ENCODE measurements at regions not wholly inside any gene's neighbourhood (a gene's known extent, or its start where the extent isn't known, plus 50 kb on each side); places are given as distances from the start of the nearest gene placed in this dataset.

- TF ChIP-seq CTCF (IDR thresholded peaks at IDR 0.05), result no peak
- no peak for TF ChIP-seq RFX5 (IDR thresholded peaks at IDR 0.05; ENCODE audit: low read length)
- no peak for TF ChIP-seq NFIC (IDR thresholded peaks at IDR 0.05; ENCODE audit: borderline replicate concordance)
- no peak for TF ChIP-seq EZH2phosphoT487 (IDR thresholded peaks at IDR 0.05; ENCODE audit: borderline replicate concordance, low read depth)
- TF ChIP-seq TAF1 (IDR thresholded peaks at IDR 0.05; ENCODE audit: borderline replicate concordance, low read depth, low read length), result no peak
- TF ChIP-seq EP300 (IDR thresholded peaks at IDR 0.05; ENCODE audit: borderline replicate concordance in 1 of 2, low read depth in 1 of 2, low read length in 1 of 2), result no peak
- TF ChIP-seq FOSL2 (IDR thresholded peaks at IDR 0.05; ENCODE audit: borderline replicate concordance, low read depth), result no peak
- no peak for TF ChIP-seq SIN3A (IDR thresholded peaks at IDR 0.05; ENCODE audit: borderline replicate concordance, low read depth, low read length)
- TF ChIP-seq POLR2AphosphoS5 (IDR thresholded peaks at IDR 0.05; ENCODE audit: low read depth, low read length), result no peak
- no peak for TF ChIP-seq NRF1 (IDR thresholded peaks at IDR 0.05; ENCODE audit: low read depth, low read length)
- TF ChIP-seq SMC3 (IDR thresholded peaks at IDR 0.05; ENCODE audit: low read depth, low read length), result no peak
Measured at GRCh38 chr9:1427875-1428274, 377.7 kb downstream of the DMRT2 start.
